Immature natural killer cell (primary cell): ENCODE measurements at regions not wholly inside any gene's neighbourhood (a gene's known extent, or its start where the extent isn't known, plus 50 kb on each side); places are given as distances from the start of the nearest gene placed in this dataset.
"Not testable (repeated sequence)": the region's sequence is repeated elsewhere in the genome, so short reads cannot be mapped to it uniquely, and the experiment has no call there.

ENCODE experiments used
- DNase-seq, 3 donors: peaks; one replicate each; pipeline ENCODE4 v3.0.0; 2022; ENCODE audit warnings: mixed read lengths in 1 of 3
- H3K27ac Mint-ChIP-seq, 6 donors: one replicate each; pipeline ENCODE4 v1.8.0; 2020; ENCODE audit warnings: mixed read lengths in 6 of 6, mild to moderate bottlenecking in 5 of 6, inconsistent platforms in 4 of 6, moderate library complexity in 3 of 6
- H3K27me3 Mint-ChIP-seq, 3 donors: one replicate each; pipeline ENCODE4 v1.8.0; 2020 to 2021; ENCODE audit warnings: low read depth in 3 of 3, mild to moderate bottlenecking in 3 of 3, mixed read lengths in 3 of 3, moderate library complexity in 3 of 3, inconsistent platforms in 1 of 3
- H3K36me3 Mint-ChIP-seq, 3 donors: one replicate each; pipeline ENCODE4 v1.8.0; 2020; ENCODE audit warnings: mixed read lengths in 3 of 3, inconsistent platforms in 2 of 3, mild to moderate bottlenecking in 2 of 3
- H3K4me1 Mint-ChIP-seq, 2 donors: one replicate each; pipeline ENCODE4 v1.8.0; 2020; ENCODE audit warnings: inconsistent platforms in 2 of 2, mild to moderate bottlenecking in 2 of 2, mixed read lengths in 2 of 2, moderate library complexity in 1 of 2
- H3K4me3 Mint-ChIP-seq, 5 donors: one replicate each; pipeline ENCODE4 v1.8.0; 2020; ENCODE audit warnings: mild to moderate bottlenecking in 5 of 5, mixed read lengths in 5 of 5, inconsistent platforms in 3 of 5, moderate library complexity in 3 of 5
- H3K9me3 Mint-ChIP-seq, 6 donors: one replicate each; pipeline ENCODE4 v1.8.0; 2020; ENCODE audit warnings: mild to moderate bottlenecking in 6 of 6, mixed read lengths in 6 of 6, inconsistent platforms in 4 of 6, moderate library complexity in 3 of 6

GRCh38 chr4:3377557-3377956, 64.2 kb upstream of the HGFAC start:
- peaks cover 6 to 13% (median 11%) of the 10 kb centered on the region in 3 donors for H3K36me3 Mint-ChIP-seq

DNA sequence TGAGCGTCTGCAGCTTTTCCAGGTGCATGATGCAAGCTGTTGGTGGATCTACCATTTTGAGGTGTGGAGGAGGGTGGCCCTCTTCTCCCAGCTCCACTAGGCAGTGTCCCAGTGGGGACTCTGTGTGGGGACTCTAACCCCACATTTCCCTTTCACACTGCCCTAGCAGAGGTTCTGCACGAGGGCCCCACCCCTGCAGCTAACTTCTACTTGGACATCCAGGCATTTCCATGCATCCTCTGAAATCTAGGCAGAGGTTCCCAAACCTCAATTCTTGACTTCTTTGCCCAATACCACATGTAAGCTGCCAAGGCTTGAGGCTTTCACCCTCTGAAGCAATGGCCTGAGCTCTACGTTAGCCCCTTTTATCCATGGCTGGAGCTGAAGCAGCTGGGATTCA, 61.4 kb upstream of the HGFAC start:
- H3K4me1 Mint-ChIP-seq, DNase-seq, H3K27ac Mint-ChIP-seq, H3K4me3 Mint-ChIP-seq, H3K27me3 Mint-ChIP-seq: not testable (repeated sequence)
- Mint-ChIP-seq H3K36me3 (peaks cover 6 to 11% (median 9%) of the 10 kb centered on the region in 3 donors), H3K9me3 (peaks cover 0 to 12% (median 4%) of the 10 kb centered on the region in 6 donors)

More at GRCh38 chr4:3377557-3377956, 64.2 kb upstream of the HGFAC start:
- H3K4me3 Mint-ChIP-seq, result no peak overlapping the region
- H3K27me3 Mint-ChIP-seq, result peaks cover 0 to 3% (median 0%) of the 10 kb centered on the region in 3 donors
- peaks cover 17 to 20% of the 10 kb centered on the region in 2 donors for H3K4me1 Mint-ChIP-seq
- H3K27ac Mint-ChIP-seq, result no peak overlapping the region
- H3K9me3 Mint-ChIP-seq, result peaks cover 0 to 12% (median 4%) of the 10 kb centered on the region in 6 donors
- DNase-seq, result no peak

GRCh38 chr4:3381208-3381607, 60.6 kb upstream of the HGFAC start:
- not testable (repeated sequence) for H3K27ac Mint-ChIP-seq
- H3K4me1 Mint-ChIP-seq, result peaks cover 10 to 11% of the 10 kb centered on the region in 2 donors
- H3K9me3 Mint-ChIP-seq, result peaks cover 0 to 12% (median 4%) of the 10 kb centered on the region in 6 donors

GRCh38 chr4:3382251-3382650, 59.5 kb upstream of the HGFAC start:
- peaks cover 0 to 12% (median 4%) of the 10 kb centered on the region in 6 donors for H3K9me3 Mint-ChIP-seq
- peaks cover 11% of the 10 kb centered on the region in 2 donors for H3K4me1 Mint-ChIP-seq
- peaks cover 6 to 11% (median 9%) of the 10 kb centered on the region in 3 donors for H3K36me3 Mint-ChIP-seq
- no peak overlapping the region for H3K27ac Mint-ChIP-seq
- no peak overlapping the region for H3K4me3 Mint-ChIP-seq
- no peak for DNase-seq
- H3K27me3 Mint-ChIP-seq, result peaks cover 1 to 6% (median 3%) of the 10 kb centered on the region in 3 donors

More at GRCh38 chr4:3381208-3381607, 60.6 kb upstream of the HGFAC start:
- DNase-seq, H3K27me3 Mint-ChIP-seq, H3K4me3 Mint-ChIP-seq: not testable (repeated sequence)
- peaks cover 6 to 11% (median 9%) of the 10 kb centered on the region in 3 donors for H3K36me3 Mint-ChIP-seq

GRCh38 chr4:3384391-3384770, 57.4 kb upstream of the HGFAC start:
- Mint-ChIP-seq H3K36me3 (peaks cover 0 to 6% (median 5%) of the 10 kb centered on the region in 3 donors), H3K27ac (no peak overlapping the region), H3K4me3 (no peak overlapping the region), H3K27me3 (peaks cover 3 to 7% (median 4%) of the 10 kb centered on the region in 3 donors), H3K4me1 (peaks cover 19 to 23% of the 10 kb centered on the region in 2 donors), H3K9me3 (peaks cover 0 to 12% (median 4%) of the 10 kb centered on the region in 6 donors)
- no peak for DNase-seq

DNA sequence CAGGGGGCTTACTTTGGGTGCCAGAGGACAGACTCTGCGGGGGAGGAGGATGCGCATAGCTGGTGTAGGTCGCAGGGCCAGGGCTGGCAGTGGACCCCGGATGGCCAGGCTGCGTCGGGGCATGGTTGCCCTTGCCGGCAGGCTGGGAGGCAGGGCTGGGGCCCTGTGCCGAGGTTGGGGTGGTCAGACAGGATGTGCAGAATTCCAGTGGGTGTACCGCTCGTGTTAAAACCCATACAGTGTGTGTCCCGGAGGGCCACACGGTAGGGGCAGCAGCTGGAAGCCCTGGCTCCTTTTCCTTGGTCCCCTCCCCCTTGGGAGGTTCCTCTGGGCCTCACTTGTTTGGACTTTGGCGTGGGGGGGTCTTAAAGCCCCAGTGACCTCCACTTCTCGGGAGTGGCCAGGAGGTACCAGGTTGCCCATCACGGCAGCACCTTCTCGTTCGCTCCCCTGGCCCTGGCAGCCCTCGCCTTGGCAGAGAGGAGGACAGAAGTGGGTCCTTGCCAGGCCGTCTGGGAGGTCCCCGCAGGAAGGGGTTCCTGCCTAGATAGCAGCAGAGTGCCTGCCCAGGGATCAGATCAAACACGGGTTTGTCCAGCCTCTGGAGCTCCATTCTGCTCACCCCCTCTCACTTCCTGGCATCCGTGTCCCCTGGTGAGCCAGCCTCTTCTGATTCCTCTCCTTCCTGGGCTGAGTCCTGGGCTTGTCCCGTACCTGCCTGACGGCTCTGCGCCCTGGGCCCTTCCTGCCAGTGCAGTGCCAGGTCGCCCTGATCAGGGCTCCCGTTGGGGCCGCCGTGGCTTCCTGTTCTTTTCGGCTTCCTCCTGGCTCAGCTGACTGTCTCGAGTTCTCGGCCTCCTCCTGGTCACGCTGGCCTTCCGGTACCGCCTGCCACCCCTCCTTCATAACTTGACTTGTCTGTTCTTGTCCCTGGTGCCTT, 56.7 kb upstream of the HGFAC start:
- Mint-ChIP-seq H3K9me3 (peaks cover 0 to 6% (median 3%) of the 10 kb centered on the region in 6 donors), H3K27ac (peak overlapping the region in 2 of 6 donors; percentile 22 to 55), H3K4me3 (peak overlapping the region in 4 of 5 donors; percentile 15 to 66 (median 54)), H3K4me1 (peaks cover 19 to 23% of the 10 kb centered on the region in 2 donors), H3K27me3 (peaks cover 4 to 7% (median 4%) of the 10 kb centered on the region in 3 donors), H3K36me3 (peaks cover 0 to 5% (median 0%) of the 10 kb centered on the region in 3 donors)
- no peak for DNase-seq

- Mint-ChIP-seq H3K27me3 (peaks cover 4 to 7% (median 6%) of the 10 kb centered on the region in 3 donors), H3K4me3 (peak overlapping the region; percentile 15 to 66 (median 50)), H3K9me3 (peaks cover 0 to 4% (median 2%) of the 10 kb centered on the region in 6 donors), H3K27ac (peak overlapping the region in 2 of 6 donors; percentile 31 to 55), H3K4me1 (peaks cover 19 to 23% of the 10 kb centered on the region in 2 donors), H3K36me3 (peaks cover 0 to 3% (median 0%) of the 10 kb centered on the region in 3 donors)
- DNase-seq, result no peak
These were observed 55.9 kb upstream of the HGFAC start for GRCh38 chr4:3385711-3386420.

GRCh38 chr4:3386526-3386925, 55.2 kb upstream of the HGFAC start:
- H3K4me3 Mint-ChIP-seq, result no peak overlapping the region
- no peaks in the 10 kb centered on the region for H3K36me3 Mint-ChIP-seq
- peaks cover 0 to 1% (median 0%) of the 10 kb centered on the region in 6 donors for H3K9me3 Mint-ChIP-seq
- H3K4me1 Mint-ChIP-seq, result peaks cover 19 to 23% of the 10 kb centered on the region in 2 donors
- H3K27me3 Mint-ChIP-seq, result peaks cover 4 to 7% (median 6%) of the 10 kb centered on the region in 3 donors
- H3K27ac Mint-ChIP-seq, result no peak overlapping the region
- DNase-seq, result no peak

GRCh38 chr4:3387154-3387942, 54.4 kb upstream of the HGFAC start:
- peaks cover 4 to 7% (median 6%) of the 10 kb centered on the region in 3 donors for H3K27me3 Mint-ChIP-seq
- H3K4me1 Mint-ChIP-seq, result peaks cover 19 to 23% of the 10 kb centered on the region in 2 donors
- H3K27ac Mint-ChIP-seq, result peak overlapping the region in 1 of 6 donors; percentile 20
- DNase-seq, result no peak
- no peaks in the 10 kb centered on the region for H3K36me3 Mint-ChIP-seq
- H3K9me3 Mint-ChIP-seq, result peaks cover 0 to 1% (median 0%) of the 10 kb centered on the region in 6 donors
- H3K4me3 Mint-ChIP-seq, result peak overlapping the region in 2 of 5 donors; percentile 17 to 67

DNA sequence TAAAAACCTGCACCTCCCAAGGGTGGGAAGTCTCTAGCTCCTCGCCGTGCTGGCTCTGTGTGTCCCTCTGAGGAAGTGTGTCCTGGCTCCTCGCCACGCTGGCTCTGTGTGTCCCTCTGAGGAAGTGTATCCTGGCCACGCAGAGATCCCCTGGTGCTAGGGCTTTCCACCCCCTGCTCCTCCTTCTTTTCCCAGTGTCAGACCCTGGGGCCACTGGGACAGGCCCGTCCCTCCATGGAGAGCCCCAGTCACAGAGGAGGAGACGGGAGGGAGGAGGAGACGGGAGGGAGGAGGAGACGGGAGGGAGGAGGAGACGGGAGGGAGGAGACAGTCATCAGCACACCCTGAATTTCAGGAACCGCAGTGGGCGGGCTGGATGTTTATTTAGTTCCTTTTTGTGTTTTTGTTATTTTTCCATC, 53.8 kb upstream of the HGFAC start:
- Mint-ChIP-seq H3K27me3 (peaks cover 3 to 7% (median 6%) of the 10 kb centered on the region in 3 donors), H3K4me1 (peaks cover 19 to 23% of the 10 kb centered on the region in 2 donors), H3K9me3 (no peaks in the 10 kb centered on the region), H3K4me3 (peak overlapping the region in 2 of 5 donors; percentile 17 to 67), H3K27ac (peak overlapping the region in 2 of 6 donors; percentile 20 to 67), H3K36me3 (no peaks in the 10 kb centered on the region)
- DNase-seq, result no peak

DNA sequence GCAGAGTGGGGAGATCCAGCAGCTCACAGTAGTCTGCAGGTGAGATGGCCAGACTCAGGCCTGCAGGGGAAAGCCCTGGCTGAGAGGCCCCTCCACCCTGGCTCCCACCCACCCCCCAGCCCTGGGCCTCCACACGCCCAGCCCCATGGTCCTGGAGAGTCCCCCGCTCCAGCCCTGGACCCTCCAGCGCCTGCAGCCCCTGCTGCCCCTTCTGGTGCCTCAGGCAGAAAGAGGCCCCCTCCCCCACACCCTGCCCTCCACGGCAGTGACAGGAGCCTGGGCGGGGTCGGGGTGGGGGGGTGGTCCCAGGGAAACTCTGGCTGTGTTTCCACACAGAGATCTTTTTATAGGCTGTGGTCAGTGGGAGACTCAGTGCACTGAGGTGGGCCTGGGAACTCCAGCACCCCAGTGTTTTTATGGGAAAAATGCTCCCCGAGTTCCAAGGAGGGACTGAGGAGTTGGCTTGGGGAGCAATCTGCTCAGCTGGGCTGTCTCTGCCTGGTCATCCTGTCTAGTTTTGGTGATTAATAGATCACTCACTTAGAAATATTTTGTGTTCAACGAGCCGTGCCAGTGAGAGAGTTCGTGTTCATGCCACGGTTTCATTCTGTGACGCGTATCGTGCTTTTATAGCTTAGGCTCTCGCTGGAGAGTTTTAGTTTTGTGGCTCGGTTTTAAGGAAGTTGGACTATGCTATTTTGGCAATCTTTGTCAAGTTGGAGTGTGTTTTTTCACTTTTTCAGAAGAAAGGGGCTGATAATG, 53.1 kb upstream of the HGFAC start:
- Mint-ChIP-seq H3K27me3 (peaks cover 3 to 7% (median 6%) of the 10 kb centered on the region in 3 donors), H3K4me1 (peaks cover 19 to 23% of the 10 kb centered on the region in 2 donors), H3K27ac (peak overlapping the region in 3 of 6 donors; percentile 49 to 75 (median 74)), H3K36me3 (no peaks in the 10 kb centered on the region), H3K9me3 (no peaks in the 10 kb centered on the region), H3K4me3 (peak overlapping the region; percentile 3 to 85 (median 50))
- DNase-seq, result no peak
